GM18867 (cell line): ENCODE measurements at regions not wholly inside any gene's neighbourhood (a gene's known extent, or its start where the extent isn't known, plus 50 kb on each side); places are given as distances from the start of the nearest gene placed in this dataset.

Experiments
- ATAC-seq: cut with Tn5 transposase; IDR thresholded peaks from one replicate; pipeline ENCODE4 v1.9.1; 2021; ENCODE audit warnings: mild to moderate bottlenecking, moderate library complexity; ENCODE audit not compliant: unreplicated experiment

DNA sequence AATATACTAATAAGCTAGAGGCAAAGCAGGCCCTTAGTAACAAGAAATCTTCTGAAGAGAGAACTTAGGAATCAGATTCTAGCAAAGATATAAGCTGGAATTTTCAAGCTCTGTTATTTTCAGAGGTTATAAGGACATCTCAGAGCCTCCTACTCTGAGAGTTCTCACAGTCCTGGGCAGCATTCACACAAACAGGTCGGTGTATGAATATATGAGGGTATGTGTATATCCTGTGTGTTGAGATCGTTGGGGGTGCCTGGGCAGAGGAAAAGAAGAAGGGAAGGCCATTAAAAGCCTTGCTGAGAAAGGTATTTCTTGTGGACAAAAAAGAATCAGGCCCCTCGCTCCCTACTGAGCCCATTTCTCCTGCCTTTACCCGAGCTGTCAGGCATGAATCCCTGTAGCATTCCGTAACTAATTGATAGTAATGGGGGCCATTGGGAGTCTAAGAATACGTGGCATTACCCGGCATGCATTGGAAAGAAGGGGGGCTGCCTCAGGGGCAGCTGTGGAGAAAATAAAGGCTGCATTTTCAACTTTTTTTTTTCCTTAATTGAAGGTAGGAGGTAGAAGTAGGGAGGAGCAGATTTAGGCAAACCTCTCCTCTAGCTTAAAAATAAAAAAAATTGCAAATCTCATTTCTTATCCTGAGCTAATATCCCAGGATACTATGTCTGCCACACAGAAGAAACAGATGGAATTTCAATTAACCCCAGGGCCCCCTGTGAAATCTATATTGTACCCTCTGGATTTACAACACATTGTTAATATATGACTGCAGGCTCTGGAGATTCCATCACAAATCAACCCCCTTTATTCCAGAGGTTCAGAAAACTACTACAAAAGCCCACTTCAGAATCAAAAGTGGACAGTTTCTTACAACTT is 103.8 kb downstream of the GTPBP8 start:
- no peak for ATAC-seq

DNA sequence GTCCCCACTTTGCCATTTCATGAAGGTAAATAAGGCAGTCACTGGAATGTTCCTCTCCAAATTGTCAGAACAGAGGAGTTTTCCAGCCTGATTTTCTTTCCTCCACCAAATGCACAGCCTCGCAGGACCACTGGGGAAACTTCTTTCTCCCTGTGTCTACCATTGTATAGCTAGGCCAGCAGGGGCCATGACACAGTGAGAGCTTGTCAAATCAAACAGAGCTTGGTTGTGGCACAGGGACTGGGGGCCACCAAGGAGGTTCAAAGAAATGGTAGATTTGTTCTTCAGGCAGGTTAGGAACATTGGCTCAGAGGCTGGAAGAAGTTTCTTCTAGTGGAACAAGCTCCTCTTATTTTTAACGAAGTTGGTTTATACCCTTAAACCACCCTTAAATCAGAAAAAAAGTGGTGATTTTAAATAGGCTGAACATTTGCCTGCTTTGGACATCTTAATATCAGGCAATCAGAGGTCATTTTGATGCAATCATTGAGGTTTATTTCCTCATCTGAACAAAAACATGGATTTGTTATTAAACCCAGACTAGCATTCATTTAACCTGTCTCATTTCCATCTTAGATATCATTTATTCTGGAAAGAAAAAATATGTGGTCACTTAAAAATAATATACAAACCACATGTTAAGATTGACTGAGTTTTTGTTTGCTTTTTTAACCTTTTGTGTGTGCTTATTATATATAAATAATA is 105.6 kb downstream of the GTPBP8 start:
- ATAC-seq, result no peak

DNA sequence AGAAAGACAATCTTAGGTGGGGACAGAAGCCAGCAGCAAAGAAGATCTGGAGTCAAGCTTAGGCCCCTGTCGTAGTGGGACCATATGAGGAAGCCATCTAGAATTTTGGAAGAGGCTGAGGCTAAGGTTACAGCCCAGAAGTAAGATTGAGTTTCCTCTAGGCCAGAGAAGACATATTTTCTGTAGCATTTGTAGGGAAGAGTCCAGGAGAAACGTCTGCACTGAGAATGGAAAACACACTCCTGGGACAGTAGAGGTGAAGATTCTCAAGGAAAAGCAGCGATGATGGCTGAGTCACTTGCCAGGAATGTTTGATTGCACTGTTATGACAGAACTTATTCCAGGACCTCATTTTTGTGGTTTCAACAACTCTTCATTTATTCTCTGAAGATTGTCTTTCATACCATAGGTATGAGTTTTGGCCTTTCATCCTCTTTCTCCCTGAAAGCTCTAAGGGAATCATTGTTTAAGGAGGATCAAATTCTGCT is 107.2 kb downstream of the GTPBP8 start:
- no peak for ATAC-seq

DNA sequence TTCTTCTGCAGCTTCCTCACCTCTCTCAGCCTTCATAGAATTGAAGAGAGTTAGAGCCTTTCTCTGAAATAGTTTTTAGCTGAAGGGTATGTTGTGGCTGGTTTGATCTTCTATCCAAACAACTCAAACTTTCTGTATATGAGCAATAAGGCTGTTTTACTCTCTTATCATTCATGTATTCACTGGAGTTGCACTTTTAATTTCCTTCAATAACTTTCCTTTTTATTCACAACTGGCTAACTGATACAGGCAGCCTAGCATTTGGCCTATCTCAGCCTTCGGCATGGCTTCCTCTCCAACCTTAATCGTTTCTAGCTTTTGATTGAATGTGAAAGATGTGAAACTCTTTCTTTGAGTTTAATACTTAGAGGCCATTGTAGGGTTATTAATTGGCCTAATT is 109.3 kb downstream of the GTPBP8 start:
- ATAC-seq, result no peak

DNA sequence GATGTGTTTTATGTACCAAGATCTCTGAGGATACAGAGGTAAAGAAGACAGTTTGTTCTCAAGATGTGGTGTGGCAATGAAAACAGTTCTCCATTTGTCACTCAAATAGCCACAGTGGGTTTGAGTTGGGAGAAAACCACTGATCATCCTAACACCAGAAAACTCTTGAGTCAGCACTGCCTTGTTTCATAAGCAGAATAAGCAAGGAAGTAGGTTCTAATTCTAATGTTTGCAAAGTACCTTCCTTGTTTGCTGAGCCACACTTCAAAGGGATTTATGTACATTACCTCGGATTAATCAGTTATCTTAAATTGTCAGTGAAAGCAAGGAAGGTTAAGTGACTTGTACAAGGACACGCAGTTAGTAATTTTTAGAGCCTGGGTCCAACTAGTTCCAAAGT is 107.8 kb upstream of the BOC start:
- no peak for ATAC-seq

DNA sequence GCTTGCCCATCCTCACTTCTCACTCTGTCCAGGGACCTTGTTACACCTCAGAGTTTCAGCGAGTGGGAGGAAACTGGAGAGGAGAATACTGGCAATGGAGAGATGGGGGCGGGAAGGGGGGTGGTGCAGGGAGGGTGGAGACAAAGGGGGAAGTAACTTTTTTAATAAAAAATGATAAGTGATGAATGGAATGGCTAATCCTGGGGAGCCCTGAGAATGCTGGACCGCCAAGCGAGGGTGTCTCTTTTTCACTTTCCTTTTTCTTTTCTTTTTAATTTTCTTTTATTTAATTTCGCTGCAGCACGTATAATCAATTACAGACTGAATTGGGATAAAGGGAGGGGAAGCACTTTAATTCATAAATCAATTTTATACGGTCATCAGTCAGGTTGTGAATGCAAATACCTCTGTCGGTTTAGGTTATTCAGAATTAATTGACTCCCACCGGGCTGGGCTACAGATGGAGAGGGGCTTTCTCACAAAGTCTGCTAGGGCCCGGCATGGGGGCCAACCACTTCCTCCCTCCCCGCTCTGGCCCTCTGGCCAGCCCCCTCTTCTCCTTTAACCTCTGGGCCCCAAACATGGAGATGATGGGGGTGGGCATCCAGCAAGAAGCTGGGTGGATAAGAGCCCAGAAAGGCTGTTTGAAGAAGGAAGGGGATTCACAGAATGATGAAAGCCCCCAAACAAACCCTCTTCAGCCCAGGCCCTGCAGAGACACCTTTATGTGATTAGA is 106.8 kb upstream of the BOC start:
- no peak for ATAC-seq

DNA sequence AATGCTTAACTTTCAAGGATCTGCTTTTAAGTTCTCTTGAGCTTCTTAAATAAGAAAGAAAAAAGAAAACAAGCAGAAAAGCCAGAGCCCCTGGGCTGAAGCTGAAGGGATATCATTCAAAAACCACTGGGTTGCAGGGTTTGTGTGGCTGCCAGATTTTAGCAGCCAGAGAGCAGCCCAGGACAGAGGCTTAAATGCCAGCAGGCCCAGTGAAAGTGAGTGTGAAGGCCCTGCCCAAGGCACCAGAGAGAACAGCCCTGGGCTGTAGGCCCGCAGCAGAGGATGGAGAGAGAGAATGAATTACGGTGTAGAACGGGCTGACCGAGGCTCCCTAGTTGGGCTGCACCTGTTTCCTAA is 106.3 kb upstream of the BOC start:
- ATAC-seq, result no peak

GRCh38 chr3:113105966-113106660 is 105.2 kb upstream of the BOC start:
- ATAC-seq, result no peak

- no peak for ATAC-seq
Observed at GRCh38 chr3:113110267-113110666, 101.1 kb upstream of the BOC start.

- no peak for ATAC-seq
Observed at GRCh38 chr3:113111011-113111707, 100.2 kb upstream of the BOC start.

- ATAC-seq, result no peak
Observed at GRCh38 chr3:113113361-113113760, 98.0 kb upstream of the BOC start.

DNA sequence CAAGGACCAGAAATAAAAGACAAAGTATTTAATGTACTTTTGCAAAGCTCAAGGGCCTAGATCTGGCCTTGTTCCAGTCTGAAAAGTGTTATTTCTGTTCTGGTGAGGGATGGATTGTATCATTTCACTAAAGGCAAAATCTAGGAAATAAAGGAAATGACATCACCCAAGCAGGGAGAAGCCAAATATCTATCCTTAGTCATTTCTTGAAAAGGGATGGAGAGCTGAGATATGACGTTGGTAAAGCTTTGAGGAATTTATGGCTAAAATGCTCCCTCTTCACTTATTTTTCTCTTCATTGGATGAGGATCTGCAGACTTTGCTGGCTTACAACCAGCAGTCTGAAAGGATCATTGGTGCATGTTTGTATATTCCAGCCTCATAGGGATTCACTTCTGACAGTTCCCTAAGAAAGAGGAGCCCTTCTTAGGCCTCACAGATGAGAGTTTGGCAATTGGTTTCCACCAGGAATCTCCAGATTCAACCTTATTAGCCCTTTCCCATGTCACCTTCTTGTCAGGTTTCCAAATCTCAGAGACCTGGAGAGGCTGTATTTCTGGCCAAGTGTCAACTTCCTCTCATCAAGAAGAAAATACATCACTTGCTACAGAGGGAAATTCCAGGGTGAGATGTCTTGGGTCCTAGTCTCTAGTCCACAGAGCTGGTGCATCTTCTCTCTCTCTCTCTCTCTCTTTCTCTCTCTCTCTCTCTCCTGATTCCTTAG is 93.7 kb upstream of the BOC start:
- no peak for ATAC-seq

GRCh38 chr3:113118336-113118735 is 93.0 kb upstream of the BOC start:
- no peak for ATAC-seq

DNA sequence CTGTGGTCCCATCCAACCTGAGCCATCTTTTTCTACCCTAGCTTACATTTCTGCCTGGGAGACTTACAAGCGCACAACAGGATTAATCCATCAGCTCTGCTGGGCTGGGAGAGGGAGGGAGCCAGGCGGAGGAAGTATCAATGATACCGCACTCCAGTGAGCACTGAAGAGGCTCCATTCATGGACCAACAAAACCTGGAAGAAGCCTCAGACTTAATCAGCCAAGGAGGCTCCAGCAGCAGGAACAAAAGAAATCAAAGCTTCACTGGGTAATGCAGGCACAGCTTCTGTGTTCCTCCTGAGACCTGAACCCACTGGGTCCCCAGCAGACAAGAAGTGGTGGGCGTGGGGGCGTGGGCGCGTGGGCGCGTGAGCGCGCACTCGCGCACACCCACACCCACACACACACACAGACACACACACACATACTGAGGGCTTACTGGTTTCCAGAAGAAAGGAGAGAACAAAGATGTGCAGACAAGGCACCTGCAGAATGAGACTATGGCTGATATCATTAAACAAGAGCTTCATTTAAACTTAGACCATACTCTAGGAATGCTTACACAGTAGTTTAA is 87.0 kb upstream of the BOC start:
- no peak for ATAC-seq

DNA sequence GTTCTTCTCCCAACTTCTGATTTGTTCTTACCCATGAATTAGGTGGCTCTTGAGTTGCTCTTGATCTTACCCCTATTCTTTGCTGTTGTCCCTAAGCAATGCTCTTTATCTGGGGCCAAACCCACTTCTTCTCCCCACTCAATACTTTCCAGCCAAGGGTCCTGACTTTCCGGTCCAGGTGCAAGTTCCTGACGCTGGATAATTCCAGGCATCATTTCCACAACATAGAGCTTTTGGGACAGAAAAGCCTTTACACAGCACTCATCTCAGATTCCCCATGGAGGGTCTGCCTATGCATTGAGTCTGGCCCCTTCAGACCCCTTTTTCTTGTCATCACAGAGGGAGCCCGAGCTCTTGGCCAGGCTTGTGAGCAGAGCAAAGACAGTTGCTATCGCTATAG is 85.4 kb upstream of the BOC start:
- ATAC-seq, result no peak

DNA sequence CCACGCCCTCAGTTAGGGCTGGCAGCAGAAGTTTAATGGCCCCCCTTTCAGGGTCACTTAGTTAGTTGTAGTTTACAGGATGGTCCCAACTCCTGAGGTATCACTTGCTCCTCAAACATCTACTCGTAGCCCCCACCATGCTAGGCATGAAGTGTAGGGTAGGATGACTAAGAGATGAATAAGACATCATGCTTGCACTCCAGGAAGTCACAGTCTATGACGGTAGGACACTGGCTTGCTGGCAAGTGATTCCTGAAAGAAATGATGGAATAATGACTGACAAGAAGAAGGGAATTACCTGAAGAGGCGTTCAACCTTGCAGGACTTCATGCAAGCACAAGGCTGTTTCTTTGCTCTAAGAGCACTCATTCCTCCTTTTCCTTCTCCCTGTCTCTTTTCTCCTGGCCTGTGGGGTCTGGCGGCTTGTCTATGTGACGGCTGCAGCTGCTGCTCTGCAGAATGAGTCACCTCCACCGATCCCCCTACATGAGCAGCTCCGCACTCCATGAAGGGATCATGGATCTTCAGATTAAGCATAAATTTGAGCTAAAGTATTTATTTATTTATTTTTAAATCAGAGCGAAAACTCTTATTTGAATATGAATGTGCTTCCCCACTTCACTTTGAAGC is 82.9 kb upstream of the BOC start:
- ATAC-seq, result no peak

DNA sequence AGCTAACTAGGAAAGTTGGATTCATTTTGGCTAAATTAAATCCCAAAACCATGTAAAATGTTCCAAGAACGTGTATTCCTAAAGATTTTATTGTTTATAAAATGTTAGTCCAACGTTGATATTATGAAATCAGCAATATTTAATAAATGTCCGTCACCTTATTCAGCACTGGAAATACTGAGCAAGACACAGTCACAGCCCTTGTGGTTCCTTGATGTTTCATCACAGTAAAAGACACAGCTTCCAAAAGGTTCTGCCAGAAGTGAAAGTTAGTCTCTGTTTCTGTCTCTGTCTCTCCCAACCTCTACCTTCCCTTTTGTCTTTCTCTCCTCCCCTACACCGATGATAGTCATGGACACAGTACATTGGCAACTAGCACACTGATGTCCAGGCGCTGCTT is 82.2 kb upstream of the BOC start:
- ATAC-seq, result no peak

- no peak for ATAC-seq
Observed at GRCh38 chr3:113132571-113132996, 78.8 kb upstream of the BOC start.

GRCh38 chr3:113133140-113133539 is 78.2 kb upstream of the BOC start:
- ATAC-seq, result no peak
